Ishikawa (cell line): ENCODE measurements at regions not wholly inside any gene's neighbourhood (a gene's known extent, or its start where the extent isn't known, plus 50 kb on each side); places are given as distances from the start of the nearest gene placed in this dataset.

ENCODE experiments used
- EGR1 ChIP-seq: IDR thresholded peaks from 2 replicates; pipeline ENCODE4 v1.6.1; 2012
- EP300 ChIP-seq: IDR thresholded peaks from 2 replicates; pipeline ENCODE4 v1.6.1; 2012; ENCODE audit warnings: borderline replicate concordance
- FOXM1 ChIP-seq: IDR thresholded peaks from 2 replicates; pipeline ENCODE4 v1.6.1; 2012; ENCODE audit warnings: low read depth, borderline replicate concordance
- TCF12 ChIP-seq: IDR thresholded peaks from 2 replicates; pipeline ENCODE4 v1.6.1; 2012; ENCODE audit warnings: low read depth
- TF ChIP-seq, protein P1 (sequence below): IDR thresholded peaks from 2 replicates; pipeline ENCODE4 v1.6.1; 2012; ENCODE audit warnings: low read depth, mild to moderate bottlenecking
- TF ChIP-seq, protein P2 (sequence below): IDR thresholded peaks from 2 replicates; pipeline ENCODE4 v1.6.1; 2012

DNA sequence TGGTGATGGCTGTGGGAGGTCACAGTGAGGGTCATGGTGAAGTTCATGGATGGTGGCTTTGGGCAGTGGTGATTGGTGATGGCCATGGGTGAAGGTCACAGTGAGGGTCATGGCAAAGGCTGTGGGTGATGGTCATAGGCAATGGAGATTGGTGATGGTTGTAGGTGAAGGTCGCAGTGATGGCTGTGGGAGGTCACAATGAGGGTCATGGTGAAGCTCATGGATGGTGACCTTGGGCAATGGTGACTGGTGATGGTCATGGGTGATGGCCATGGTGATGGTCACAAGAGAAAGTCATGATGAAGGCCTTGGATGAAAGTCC lies 115.6 kb upstream of the IRX4 start:
- TF ChIP-seq TCF12 (no peak), EP300 (no peak), EGR1 (no peak), FOXM1 (no peak)
- TF ChIP-seq, protein P1, sequence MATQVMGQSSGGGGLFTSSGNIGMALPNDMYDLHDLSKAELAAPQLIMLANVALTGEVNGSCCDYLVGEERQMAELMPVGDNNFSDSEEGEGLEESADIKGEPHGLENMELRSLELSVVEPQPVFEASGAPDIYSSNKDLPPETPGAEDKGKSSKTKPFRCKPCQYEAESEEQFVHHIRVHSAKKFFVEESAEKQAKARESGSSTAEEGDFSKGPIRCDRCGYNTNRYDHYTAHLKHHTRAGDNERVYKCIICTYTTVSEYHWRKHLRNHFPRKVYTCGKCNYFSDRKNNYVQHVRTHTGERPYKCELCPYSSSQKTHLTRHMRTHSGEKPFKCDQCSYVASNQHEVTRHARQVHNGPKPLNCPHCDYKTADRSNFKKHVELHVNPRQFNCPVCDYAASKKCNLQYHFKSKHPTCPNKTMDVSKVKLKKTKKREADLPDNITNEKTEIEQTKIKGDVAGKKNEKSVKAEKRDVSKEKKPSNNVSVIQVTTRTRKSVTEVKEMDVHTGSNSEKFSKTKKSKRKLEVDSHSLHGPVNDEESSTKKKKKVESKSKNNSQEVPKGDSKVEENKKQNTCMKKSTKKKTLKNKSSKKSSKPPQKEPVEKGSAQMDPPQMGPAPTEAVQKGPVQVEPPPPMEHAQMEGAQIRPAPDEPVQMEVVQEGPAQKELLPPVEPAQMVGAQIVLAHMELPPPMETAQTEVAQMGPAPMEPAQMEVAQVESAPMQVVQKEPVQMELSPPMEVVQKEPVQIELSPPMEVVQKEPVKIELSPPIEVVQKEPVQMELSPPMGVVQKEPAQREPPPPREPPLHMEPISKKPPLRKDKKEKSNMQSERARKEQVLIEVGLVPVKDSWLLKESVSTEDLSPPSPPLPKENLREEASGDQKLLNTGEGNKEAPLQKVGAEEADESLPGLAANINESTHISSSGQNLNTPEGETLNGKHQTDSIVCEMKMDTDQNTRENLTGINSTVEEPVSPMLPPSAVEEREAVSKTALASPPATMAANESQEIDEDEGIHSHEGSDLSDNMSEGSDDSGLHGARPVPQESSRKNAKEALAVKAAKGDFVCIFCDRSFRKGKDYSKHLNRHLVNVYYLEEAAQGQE = no peak
- TF ChIP-seq, protein P2, sequence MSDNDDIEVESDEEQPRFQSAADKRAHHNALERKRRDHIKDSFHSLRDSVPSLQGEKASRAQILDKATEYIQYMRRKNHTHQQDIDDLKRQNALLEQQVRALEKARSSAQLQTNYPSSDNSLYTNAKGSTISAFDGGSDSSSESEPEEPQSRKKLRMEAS = no peak
